Natural killer cell (primary cell): ENCODE measurements at regions not wholly inside any gene's neighbourhood (a gene's known extent, or its start where the extent isn't known, plus 50 kb on each side); places are given as distances from the start of the nearest gene placed in this dataset.
"Not testable (repeated sequence)": the region's sequence is repeated elsewhere in the genome, so short reads cannot be mapped to it uniquely, and the experiment has no call there.

Experiments
- ATAC-seq, 3 donors: fragments of 150-1000 bp in 2 of 3; fragments of 200-7000 bp in 1 of 3; cut with Tn5 transposase; 1 replicate in 1 of 3; 2 replicates in 2 of 3; pipeline ENCODE4 v1.10.0; 2021; ENCODE audit warnings: mild to moderate bottlenecking in 2 of 3, moderate library complexity in 2 of 3
- DNase-seq, 2 donors: peaks; one replicate each; pipeline versions ENCODE4 v3.0.0 to v3.0.0-alpha.2; 2013 to 2021; ENCODE audit warnings: mixed read lengths in 1 of 2
- H3K27ac ChIP-seq: one replicate; pipeline ENCODE4 v1.5.1; 2013; ENCODE audit warnings: mild to moderate bottlenecking, low read length
- H3K27me3 ChIP-seq: one replicate; pipeline ENCODE4 v1.6.1; 2013; ENCODE audit warnings: low read length; ENCODE audit not compliant: control insufficient read depth, insufficient read depth
- H3K36me3 ChIP-seq: one replicate; pipeline ENCODE4 v1.6.1; 2013; ENCODE audit warnings: low read length; ENCODE audit not compliant: control insufficient read depth, insufficient read depth
- H3K4me1 ChIP-seq: one replicate; pipeline ENCODE4 v1.6.1; 2013; ENCODE audit warnings: low read length; ENCODE audit not compliant: control insufficient read depth, insufficient read depth
- H3K4me3 ChIP-seq: one replicate; pipeline ENCODE4 v1.5.1; 2013; ENCODE audit warnings: low read length
- H3K9me3 ChIP-seq: one replicate; pipeline ENCODE4 v1.6.1; 2013; ENCODE audit warnings: low read length; ENCODE audit not compliant: control insufficient read depth, insufficient read depth
- H3K27ac Mint-ChIP-seq, 2 donors: one replicate each; pipeline ENCODE4 v1.8.0; 2022; ENCODE audit warnings: mild to moderate bottlenecking in 2 of 2, mixed read lengths in 2 of 2, moderate library complexity in 1 of 2
- H3K27me3 Mint-ChIP-seq, 2 donors: one replicate each; pipeline ENCODE4 v1.8.0; 2022; ENCODE audit warnings: low read depth in 2 of 2, mixed read lengths in 2 of 2
- H3K36me3 Mint-ChIP-seq: one replicate; pipeline ENCODE4 v1.8.0; 2022; ENCODE audit warnings: mixed read lengths
- H3K4me1 Mint-ChIP-seq, 2 donors: one replicate each; pipeline ENCODE4 v1.8.0; 2022; ENCODE audit warnings: mixed read lengths in 2 of 2
- H3K4me3 Mint-ChIP-seq: one replicate; pipeline ENCODE4 v1.8.0; 2022; ENCODE audit warnings: mild to moderate bottlenecking, moderate library complexity, mixed read lengths
- H3K9me3 Mint-ChIP-seq, 2 donors: one replicate each; pipeline ENCODE4 v1.8.0; 2022; ENCODE audit warnings: mixed read lengths in 2 of 2
- WGBS: methylation state at CpG from one replicate; pipeline ENCODE4 v1.1.7; 2013; ENCODE audit warnings: missing lambda C conversion rate; ENCODE audit not compliant: insufficient coverage; 5-methylcytosine and 5-hydroxymethylcytosine counted together
- intact Hi-C: fragments of 100-400 bp; cut with micrococcal nuclease; formaldehyde crosslinking; loops from one replicate; pipeline ENCODE4 v1.14.2; 2022

DNA sequence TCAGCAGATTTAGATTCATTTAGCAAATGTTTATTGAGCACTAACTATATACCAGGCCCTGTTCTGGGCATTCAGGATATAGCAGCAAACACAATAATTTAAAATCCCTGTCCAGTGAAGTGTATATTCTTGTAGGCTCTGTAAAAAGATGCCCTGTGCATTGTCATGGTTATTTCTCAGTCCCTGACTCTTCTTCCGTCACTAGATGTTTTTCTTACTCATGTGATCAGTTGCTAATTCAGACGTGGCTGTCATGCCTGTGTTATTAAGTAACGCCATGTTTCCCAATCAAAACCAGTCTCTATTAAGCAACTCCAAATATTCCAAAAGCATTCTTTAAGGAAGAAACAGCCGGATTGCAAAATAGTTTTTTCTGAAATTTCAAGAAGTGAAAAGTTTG, 118.7 kb upstream of the NBPF19 start:
- H3K4me1 Mint-ChIP-seq, intact Hi-C loops, H3K9me3 Mint-ChIP-seq, H3K4me3 ChIP-seq, H3K27ac Mint-ChIP-seq, H3K27ac ChIP-seq, H3K4me1 ChIP-seq, ATAC-seq, H3K4me3 Mint-ChIP-seq, H3K36me3 Mint-ChIP-seq, H3K27me3 ChIP-seq, H3K27me3 Mint-ChIP-seq, H3K9me3 ChIP-seq, H3K36me3 ChIP-seq, DNase-seq: not testable (repeated sequence)
- no CpG with 5 or more reads among the region's 4 CpGs for WGBS

DNA sequence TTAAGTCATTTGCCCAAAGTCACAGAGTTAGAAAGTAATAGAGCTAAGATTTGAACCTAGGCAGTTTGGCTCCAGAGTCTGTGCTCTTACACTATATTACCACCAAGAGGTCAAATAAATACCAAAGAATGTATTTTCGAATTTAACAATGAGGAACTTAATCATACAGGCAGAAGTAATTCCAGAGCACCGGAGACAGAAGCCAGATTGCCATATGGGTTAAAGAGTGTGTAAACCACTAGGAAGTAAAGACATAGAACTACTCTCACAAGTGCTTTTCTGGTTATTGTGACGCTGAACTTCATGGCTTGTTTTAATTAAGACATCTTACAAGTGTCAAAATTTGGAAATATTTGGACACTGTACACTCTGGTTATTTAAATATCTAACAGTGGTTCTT, 114.5 kb upstream of the NBPF19 start:
- H3K27me3 ChIP-seq, H3K27ac ChIP-seq, H3K9me3 Mint-ChIP-seq, H3K36me3 Mint-ChIP-seq, H3K4me1 ChIP-seq, H3K4me1 Mint-ChIP-seq, ATAC-seq, intact Hi-C loops, H3K4me3 Mint-ChIP-seq, H3K27ac Mint-ChIP-seq, H3K9me3 ChIP-seq, H3K4me3 ChIP-seq, DNase-seq, H3K27me3 Mint-ChIP-seq, H3K36me3 ChIP-seq: not testable (repeated sequence)
- no CpG with 5 or more reads among the region's 3 CpGs for WGBS

DNA sequence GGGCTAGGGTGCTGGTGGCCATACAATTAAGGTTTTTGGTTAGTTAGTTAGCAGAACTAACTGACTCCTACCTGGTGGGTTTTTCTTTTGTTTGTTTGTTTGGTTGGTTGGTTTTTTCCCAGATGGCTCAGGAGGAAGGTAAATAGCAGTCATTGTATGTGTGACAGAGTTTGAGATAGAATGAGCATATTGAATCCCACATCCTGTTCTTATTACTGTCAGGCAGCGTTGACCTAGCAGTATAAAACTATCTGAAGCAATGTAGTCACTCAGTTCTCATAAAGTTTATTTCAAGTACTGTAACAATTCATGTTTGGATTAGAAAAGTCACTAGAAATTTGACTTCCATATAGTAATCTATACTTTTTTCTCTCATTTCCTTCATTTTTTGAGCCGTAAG, 113.5 kb upstream of the NBPF19 start:
- H3K4me1 ChIP-seq, H3K36me3 Mint-ChIP-seq, H3K36me3 ChIP-seq, H3K27me3 Mint-ChIP-seq, H3K9me3 ChIP-seq, ATAC-seq, intact Hi-C loops, H3K27ac Mint-ChIP-seq, H3K4me3 Mint-ChIP-seq, H3K9me3 Mint-ChIP-seq, H3K4me1 Mint-ChIP-seq, H3K27ac ChIP-seq, H3K27me3 ChIP-seq, DNase-seq, H3K4me3 ChIP-seq: not testable (repeated sequence)
- WGBS = no CpG with 5 or more reads among the region's 2 CpGs

DNA sequence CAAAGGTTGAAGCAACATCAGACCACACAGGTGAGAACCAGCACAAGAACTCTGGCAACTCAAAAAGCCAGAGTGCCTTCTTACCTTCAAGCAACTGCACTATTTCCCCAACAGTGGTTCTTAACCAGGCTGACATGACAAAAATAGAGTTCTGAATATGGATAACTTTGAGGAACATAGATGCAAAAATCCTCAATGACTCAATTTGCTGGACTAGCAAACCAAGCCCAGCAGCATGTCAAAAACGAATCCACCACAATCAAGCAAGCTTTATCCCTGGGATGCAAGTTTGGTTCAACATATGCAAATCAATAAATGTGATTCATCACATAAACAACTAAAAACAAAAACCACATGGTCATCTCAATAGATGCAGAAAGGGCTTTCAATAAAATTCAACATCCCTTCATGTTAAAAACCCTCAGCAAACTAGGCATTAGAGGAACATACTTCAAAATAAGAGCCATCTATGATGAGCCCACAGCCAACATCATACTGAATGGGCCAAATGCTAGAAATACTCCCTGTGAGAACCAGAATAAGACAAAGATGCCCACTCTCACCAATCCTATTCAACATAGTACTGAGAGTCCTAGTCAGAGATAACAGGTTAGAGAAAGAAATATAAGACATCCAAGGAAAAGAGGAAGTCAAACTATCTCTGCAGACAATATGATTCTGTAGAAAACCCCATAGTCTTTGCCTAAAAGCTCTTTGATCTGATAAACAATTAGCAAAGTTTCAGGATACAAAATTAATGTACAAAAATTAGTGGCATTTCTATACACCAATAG, 110.5 kb upstream of the NBPF19 start:
- H3K27ac ChIP-seq, H3K27ac Mint-ChIP-seq, ATAC-seq, intact Hi-C loops, DNase-seq, H3K4me1 Mint-ChIP-seq, H3K4me1 ChIP-seq, H3K9me3 Mint-ChIP-seq, H3K9me3 ChIP-seq, H3K27me3 Mint-ChIP-seq, H3K36me3 Mint-ChIP-seq, H3K4me3 ChIP-seq, H3K27me3 ChIP-seq, H3K4me3 Mint-ChIP-seq, H3K36me3 ChIP-seq: not testable (repeated sequence)
- WGBS = no CpG with 5 or more reads among the region's 1 CpG

DNA sequence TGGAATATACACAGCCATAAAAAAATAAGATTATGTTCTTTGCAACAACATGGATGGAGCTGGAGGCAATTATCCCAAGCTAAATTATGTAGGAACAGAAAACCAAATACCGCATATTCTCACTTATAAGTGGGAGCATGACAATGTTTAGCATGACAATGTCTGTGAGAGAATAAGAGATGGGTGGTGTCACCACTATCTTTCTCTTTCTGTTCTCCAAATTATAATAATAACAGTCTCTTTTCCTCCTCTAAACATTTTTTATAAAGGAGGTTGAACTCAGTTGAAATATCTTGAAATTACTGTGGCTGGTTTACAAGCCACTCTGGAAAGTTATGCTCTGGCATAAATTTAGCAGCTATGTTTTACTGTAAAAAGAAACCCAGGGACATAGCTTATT, 108.4 kb upstream of the NBPF19 start:
- H3K27ac Mint-ChIP-seq, ATAC-seq, H3K36me3 Mint-ChIP-seq: not testable (repeated sequence)

DNA sequence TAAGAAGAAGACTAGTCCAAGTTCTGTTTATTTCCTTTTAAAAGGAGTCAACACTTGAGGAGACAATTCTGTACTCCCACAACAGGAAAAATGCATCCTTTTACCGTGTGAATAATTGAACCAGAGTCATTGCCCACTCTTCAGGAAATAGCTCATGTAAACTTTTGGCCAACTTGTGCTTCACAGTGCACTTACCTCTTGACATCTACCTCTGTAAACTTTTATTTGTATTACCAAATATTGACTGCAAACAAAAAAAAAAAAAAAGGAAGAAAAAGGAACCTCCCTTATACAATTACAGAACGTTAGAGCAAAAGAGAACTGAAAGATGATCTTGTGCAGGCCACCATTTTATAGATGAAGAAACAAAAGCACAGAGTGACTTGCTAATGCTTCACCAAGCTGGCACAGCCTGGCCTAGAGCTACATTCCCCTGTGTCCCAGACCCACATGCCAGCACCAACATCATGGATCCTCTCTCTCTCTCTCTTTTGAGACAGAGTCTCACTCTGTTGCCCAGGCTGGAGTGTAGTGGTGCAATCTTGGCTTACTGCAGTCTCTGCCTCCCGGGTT, 107.3 kb upstream of the NBPF19 start:
- H3K4me1 Mint-ChIP-seq, H3K27me3 Mint-ChIP-seq, H3K36me3 Mint-ChIP-seq, DNase-seq, H3K9me3 ChIP-seq, H3K9me3 Mint-ChIP-seq, H3K4me3 Mint-ChIP-seq, intact Hi-C loops, H3K27ac ChIP-seq, H3K4me1 ChIP-seq, H3K4me3 ChIP-seq, H3K27ac Mint-ChIP-seq, H3K36me3 ChIP-seq, H3K27me3 ChIP-seq, ATAC-seq: not testable (repeated sequence)
- WGBS = no CpG with 5 or more reads among the region's 3 CpGs

More for the DNA sequence above, 108.4 kb upstream of the NBPF19 start:
- H3K9me3 Mint-ChIP-seq, H3K9me3 ChIP-seq, H3K4me3 ChIP-seq, DNase-seq, H3K4me3 Mint-ChIP-seq, H3K36me3 ChIP-seq, H3K4me1 ChIP-seq, H3K27me3 ChIP-seq, H3K4me1 Mint-ChIP-seq, H3K27me3 Mint-ChIP-seq, intact Hi-C loops, H3K27ac ChIP-seq: not testable (repeated sequence)
- WGBS = no CpG with 5 or more reads among the region's 1 CpG

DNA sequence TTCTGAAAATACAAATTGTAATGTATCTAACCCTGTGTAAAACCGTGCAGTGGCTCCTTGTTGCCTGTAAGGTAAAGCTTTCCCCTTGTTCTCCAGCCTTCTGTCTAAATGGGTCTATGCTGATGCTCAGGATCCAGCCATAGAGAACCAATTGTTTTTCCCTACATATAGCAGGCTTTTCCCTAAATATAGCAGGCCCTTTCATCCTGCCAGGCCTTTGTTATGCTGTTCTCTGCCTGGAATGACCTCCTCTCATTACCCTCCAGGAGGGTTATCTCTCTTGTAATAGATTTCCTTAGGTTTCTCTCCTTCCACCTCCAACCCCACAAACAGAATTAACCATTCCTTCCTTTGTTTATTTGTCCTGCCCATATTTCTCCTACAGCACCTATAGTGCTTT, 106.5 kb upstream of the NBPF19 start:
- H3K27ac Mint-ChIP-seq, H3K4me1 Mint-ChIP-seq, H3K27me3 Mint-ChIP-seq, H3K36me3 Mint-ChIP-seq, H3K9me3 Mint-ChIP-seq, H3K27ac ChIP-seq, H3K27me3 ChIP-seq, H3K4me3 ChIP-seq, H3K36me3 ChIP-seq, DNase-seq, H3K4me3 Mint-ChIP-seq, H3K9me3 ChIP-seq, H3K4me1 ChIP-seq, intact Hi-C loops, ATAC-seq: not testable (repeated sequence)
- 79% methylated on average over 1 of the region's 1 CpG for WGBS

DNA sequence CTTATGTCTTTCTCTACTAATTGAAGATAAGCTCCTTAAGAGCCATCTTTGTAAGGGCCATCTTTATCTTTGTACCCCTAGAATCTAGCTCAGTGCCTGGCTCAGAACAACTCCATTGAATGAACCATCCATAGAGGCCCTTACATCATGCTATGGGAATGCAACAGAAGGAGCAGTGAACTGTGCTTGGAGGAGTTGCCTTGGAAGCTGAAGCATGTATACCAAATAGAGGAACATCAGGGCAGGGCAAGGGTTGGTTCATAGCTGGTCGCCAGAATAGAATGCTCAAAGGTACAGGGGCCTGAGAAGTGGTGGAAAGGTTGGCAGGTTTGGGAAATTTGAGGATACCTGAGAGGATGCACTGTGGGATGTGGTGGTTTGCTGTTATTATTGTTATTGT, 105.8 kb upstream of the NBPF19 start:
- not testable (repeated sequence) for ATAC-seq, H3K9me3 Mint-ChIP-seq

More for the DNA sequence above, 105.8 kb upstream of the NBPF19 start:
- H3K4me3 Mint-ChIP-seq, H3K4me1 ChIP-seq, H3K27me3 Mint-ChIP-seq, H3K27ac ChIP-seq, intact Hi-C loops, H3K9me3 ChIP-seq, H3K4me1 Mint-ChIP-seq, H3K4me3 ChIP-seq, DNase-seq, H3K27ac Mint-ChIP-seq, H3K36me3 Mint-ChIP-seq, H3K27me3 ChIP-seq, H3K36me3 ChIP-seq: not testable (repeated sequence)
- no CpG with 5 or more reads among the region's 1 CpG for WGBS
